Lower leg skin (tissue), 4 donors: ENCODE measurements at regions not wholly inside any gene's neighbourhood (a gene's known extent, or its start where the extent isn't known, plus 50 kb on each side); places are given as distances from the start of the nearest gene placed in this dataset.
A peak's percentile ranks its signal among the peaks of the same experiment; 100 is the strongest.

Experiments used
- DNase-seq, 2 donors: peaks; one replicate each; pipeline ENCODE4 v3.0.0-alpha.2; 2019; ENCODE audit warnings: low spot score in 2 of 2
- H3K4me3 ChIP-seq: fragments of 200-600 bp; sonication (generic); 2 replicates; pipeline ENCODE4 v1.5.1; 2017; ENCODE audit warnings: mild to moderate bottlenecking, low read depth; ENCODE audit not compliant: poor library complexity, severe bottlenecking
- CTCF ChIP-seq, 3 donors: fragments of 450-650 bp; IDR thresholded peaks; one replicate each; pipeline ENCODE4 v1.5.1; 2016; ENCODE audit warnings: antibody characterized with exemption in 3 of 3, mild to moderate bottlenecking in 3 of 3, moderate library complexity in 2 of 3
- POLR2A ChIP-seq, 2 donors: fragments of 450-650 bp; IDR thresholded peaks; one replicate each; pipeline ENCODE4 v1.6.1; 2016 to 2017; ENCODE audit warnings: antibody characterized with exemption in 2 of 2, mild to moderate bottlenecking in 1 of 2, moderate library complexity in 1 of 2
- WGBS, 2 donors: methylation state at CpG; one replicate each; pipeline ENCODE4 v1.1.5; 2018; 5-methylcytosine and 5-hydroxymethylcytosine counted together
- intact Hi-C: fragments of 100-400 bp; cut with DNase I; formaldehyde crosslinking; loops from one replicate; pipeline ENCODE4 v1.15.0; 2023; ENCODE audit warnings: low total_unique reads

DNA sequence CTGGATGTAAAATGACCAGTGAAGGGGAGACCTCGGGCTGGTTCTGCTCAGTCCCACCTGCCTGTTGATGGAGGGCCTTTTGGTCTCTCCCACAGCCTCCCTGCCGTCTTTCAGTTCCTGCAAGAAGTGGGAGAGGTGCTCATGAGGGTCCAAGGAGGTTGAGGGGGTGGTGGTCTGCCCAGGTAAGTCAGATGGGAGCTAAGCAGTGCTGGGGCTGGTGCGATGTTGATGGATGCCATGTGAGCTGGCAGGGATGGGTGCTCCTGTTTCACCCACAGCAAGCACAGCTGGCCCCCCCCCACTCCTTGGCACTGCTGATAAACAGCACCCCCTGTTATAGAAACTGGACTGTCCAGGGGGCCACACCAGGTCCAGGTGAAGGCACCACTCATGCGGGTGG lies 145.6 kb downstream of the NSG2 start:
- peak in 1 of 2 donors; percentile 85 for DNase-seq
- no peak overlapping the region for H3K4me3 ChIP-seq
- intact Hi-C loops: no loop called here
- no peak for TF ChIP-seq CTCF (IDR thresholded peaks at IDR 0.05)
- no peak for TF ChIP-seq POLR2A (IDR thresholded peaks at IDR 0.05)
- WGBS, 2 donors: 76 to 77% methylated on average over 4 of the region's 4 CpGs

DNA sequence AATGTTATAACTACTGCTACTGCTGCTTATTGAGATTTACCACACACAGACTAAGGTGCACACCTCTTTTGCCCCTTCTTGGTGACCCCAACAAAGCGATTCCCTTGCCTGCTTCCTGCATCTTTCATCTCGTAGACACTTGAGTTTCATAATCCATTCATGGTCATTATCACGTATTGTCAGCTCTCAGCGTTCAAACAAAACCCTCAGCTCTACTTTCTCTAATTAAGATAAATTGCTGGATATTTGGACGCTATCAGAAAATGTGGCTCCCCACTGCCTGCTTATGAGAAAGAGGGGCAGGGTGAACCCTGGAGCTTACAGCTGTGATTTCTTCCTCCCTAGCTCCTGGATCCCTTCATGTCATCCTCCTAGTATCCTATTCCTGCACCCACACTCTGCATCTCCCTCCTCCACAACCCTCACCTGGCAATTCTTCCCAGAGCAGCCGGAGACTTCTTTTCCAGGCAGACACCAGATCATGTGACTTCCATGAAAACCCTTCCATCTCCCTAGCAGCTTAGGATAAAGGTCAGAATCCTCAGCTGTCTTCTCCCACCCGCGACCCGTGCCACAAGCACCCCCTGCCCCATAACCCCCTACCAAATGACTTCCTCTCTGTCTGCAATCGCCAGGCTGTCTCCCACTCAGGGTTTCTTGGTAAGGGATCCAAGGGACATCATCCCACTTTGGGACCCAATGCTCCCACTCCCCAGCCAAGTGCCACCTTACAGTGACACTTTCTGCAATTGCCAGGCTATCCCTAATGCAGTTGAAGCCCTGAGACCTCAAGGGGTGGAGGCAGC lies 146.5 kb downstream of the NSG2 start:
- 69 to 75% methylated on average over 10 of the region's 10 CpGs for WGBS, 2 donors
- DNase-seq: peak in 1 of 2 donors; percentile 39
- H3K4me3 ChIP-seq: no peak overlapping the region
- no peak for TF ChIP-seq POLR2A (IDR thresholded peaks at IDR 0.05)
- TF ChIP-seq CTCF (IDR thresholded peaks at IDR 0.05): no peak
- intact Hi-C loops: no loop called here

DNA sequence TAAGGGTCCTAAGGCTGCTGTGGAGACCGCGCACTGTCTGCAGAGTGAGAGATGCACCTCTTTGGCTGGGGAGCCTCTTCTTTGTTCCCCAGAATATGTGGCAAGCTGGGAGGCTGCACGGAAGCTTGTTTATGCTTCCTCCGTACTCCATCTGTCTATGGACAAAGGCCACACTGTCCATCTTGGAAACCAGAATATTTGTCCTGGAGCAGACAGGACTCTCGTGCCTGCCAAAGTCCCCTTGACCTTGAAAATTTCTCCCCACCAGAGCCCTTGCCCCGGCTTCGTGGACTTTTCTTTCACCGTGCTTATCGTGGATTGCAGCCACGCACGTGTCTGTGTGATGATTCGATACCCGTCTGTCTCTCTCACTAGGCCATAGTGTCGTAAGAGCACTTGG lies 147.4 kb downstream of the NSG2 start:
- H3K4me3 ChIP-seq: no peak overlapping the region
- intact Hi-C loops: no loop called here
- WGBS, 2 donors: 92 to 94% methylated on average over 14 of the region's 14 CpGs
- peak in 1 of 2 donors; percentile 67 for DNase-seq
- TF ChIP-seq POLR2A (IDR thresholded peaks at IDR 0.05): no peak
- TF ChIP-seq CTCF (IDR thresholded peaks at IDR 0.05): no peak

DNA sequence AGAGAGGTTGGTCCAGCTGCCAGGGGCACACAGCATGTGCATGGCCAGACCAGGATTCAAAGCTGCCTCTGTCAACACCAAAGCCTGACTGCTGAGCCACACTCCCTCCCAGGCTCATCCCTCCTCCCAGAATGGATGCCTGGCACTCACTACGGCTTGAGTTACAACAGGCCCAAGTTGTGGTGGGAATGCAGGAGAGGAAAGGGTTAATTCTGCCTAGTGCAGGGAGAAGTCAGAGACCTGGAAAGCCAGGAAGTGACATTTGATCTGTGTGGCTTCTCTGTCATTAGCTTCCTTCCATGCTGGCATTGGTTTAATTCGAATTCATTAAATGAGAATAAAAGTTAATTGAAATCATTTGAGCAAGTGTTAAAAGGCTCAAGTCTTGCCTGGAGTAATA lies 150.0 kb downstream of the NSG2 start:
- intact Hi-C loops: no loop called here
- WGBS, 2 donors: 36 to 43% methylated on average over 2 of the region's 2 CpGs
- no peak for TF ChIP-seq CTCF (IDR thresholded peaks at IDR 0.05)
- TF ChIP-seq POLR2A (IDR thresholded peaks at IDR 0.05): no peak
- no peak overlapping the region for H3K4me3 ChIP-seq
- no peak for DNase-seq

DNA sequence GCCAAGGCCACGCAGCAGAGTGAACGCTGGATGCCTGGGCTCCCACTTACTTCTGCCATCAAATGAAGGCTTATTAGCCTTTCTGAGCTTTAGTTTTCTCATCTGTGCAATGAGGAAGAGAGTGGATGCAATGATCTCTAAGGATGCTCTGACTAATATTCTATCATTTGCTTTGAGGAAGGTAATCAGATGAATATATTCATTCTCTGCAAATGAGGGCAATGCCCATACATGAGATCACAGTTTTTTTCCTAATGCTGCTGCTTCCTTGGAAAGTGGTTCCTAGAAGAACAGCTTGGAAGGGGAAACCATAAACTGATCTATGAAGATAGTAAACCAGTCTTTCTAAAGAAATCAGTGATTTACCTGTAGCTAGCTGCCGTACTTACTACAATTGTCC lies 152.4 kb downstream of the NSG2 start:
- DNase-seq: no peak
- 77 to 91% methylated on average over 3 of the region's 3 CpGs for WGBS, 2 donors
- intact Hi-C loops: no loop called here
- no peak overlapping the region for H3K4me3 ChIP-seq
- TF ChIP-seq POLR2A (IDR thresholded peaks at IDR 0.05) (no peak), CTCF (IDR thresholded peaks at IDR 0.05) (no peak)

DNA sequence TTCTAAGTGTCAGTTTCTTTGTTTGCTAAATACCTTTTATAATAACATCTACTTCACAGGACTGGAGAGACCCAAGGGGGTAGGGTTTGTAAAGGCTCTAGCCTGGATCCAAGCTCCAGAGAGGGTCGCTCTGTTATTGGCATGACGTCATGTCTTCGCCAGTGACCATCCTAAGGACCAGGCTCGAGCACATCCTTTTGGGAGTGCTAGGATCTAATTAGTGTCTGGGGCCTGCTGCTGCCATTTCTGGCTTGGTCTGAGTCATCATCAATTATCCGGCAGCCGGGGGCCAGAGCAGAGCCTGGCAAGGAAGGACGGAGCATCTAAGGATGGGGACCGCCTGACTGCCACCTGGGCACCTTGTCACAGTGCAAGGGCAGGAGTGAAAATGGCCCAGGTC lies 153.0 kb downstream of the NSG2 start:
- WGBS, 2 donors: 71 to 84% methylated on average over 8 of the region's 8 CpGs

More for the DNA sequence above, 153.0 kb downstream of the NSG2 start:
- TF ChIP-seq POLR2A (IDR thresholded peaks at IDR 0.05) (no peak), CTCF (IDR thresholded peaks at IDR 0.05) (no peak)
- no peak overlapping the region for H3K4me3 ChIP-seq
- intact Hi-C loops: no loop called here
- peak in 1 of 2 donors; percentile 60 for DNase-seq
